K562 (cell line): ENCODE measurements at regions not wholly inside any gene's neighbourhood (a gene's known extent, or its start where the extent isn't known, plus 50 kb on each side); places are given as distances from the start of the nearest gene placed in this dataset.

Source experiments
- ATAC-seq: fragments of 200-7000 bp; cut with Tn5 transposase; 3 replicates; pipeline ENCODE4 v1.9.1; 2020; ENCODE audit warnings: moderate library complexity
- BruUV-seq: library from RNA; stranded (reverse); fragments of 400-500 nt; replicated peaks from 2 replicates; lab custom pipeline; 2021; lab: Mats Ljungman, UMichigan
- CTCF ChIA-PET: fragments of 300-600 bp; formaldehyde crosslinking; extraction: SDS; loops from one replicate; lab custom pipeline; 2021; ENCODE audit warnings: low intra/inter-chr PET ratio; lab: Yijun Ruan, JAX
- POLR2A ChIA-PET: fragments of 300-600, 350-650 bp; sonication (Branson Sonifier 250); formaldehyde crosslinking; extraction: SDS; loops from one replicate; lab custom pipeline; 2021; ENCODE audit warnings: antibody characterized with exemption, inconsistent platforms; lab: Yijun Ruan, JAX
- DNase-seq, 4 experiments: peaks; one replicate each; pipeline versions ENCODE4 v3.0.0 to v3.0.0-alpha.2; 2011 to 2018; ENCODE audit warnings: low spot score in 3 of 4, mixed read lengths in 3 of 4; ENCODE audit errors: extremely low read depth in 1 of 4
- FAIRE-seq: peaks from 2 replicates; lab custom pipeline; 2011; peaks lifted over from hg19 to GRCh38; lab: Jason Lieb, UNC
- H2AFZ ChIP-seq: 2 replicates; pipeline ENCODE4 v1.6.0; 2011; ENCODE audit warnings: low read depth, low read length, control low read depth, inconsistent platforms
- H3K27ac ChIP-seq: fragments of 200-600 bp; 3 replicates; pipeline ENCODE4 v1.8.0; 2011; ENCODE audit warnings: low read depth, mild to moderate bottlenecking, control low read depth, inconsistent platforms, low read length, moderate library complexity, mixed read lengths; ENCODE audit errors: extremely low read depth
- H3K27me3 ChIP-seq, 2 experiments: fragments of 300-600 bp in 1 of 2; 2 replicates in 1 of 2; 3 replicates in 1 of 2; pipeline versions ENCODE4 v1.6.0 to v1.8.0; 2011; ENCODE audit warnings: inconsistent platforms in 2 of 2, low read length in 2 of 2, mild to moderate bottlenecking in 1 of 2, mixed read lengths in 1 of 2, moderate library complexity in 1 of 2; ENCODE audit not compliant: control insufficient read depth in 2 of 2, insufficient read depth in 2 of 2
- H3K36me3 ChIP-seq: fragments of 300-600 bp; 3 replicates; pipeline ENCODE4 v1.8.0; 2011; ENCODE audit warnings: mild to moderate bottlenecking, low read length, inconsistent platforms; ENCODE audit not compliant: control insufficient read depth, insufficient read depth
- H3K4me1 ChIP-seq, 2 experiments: fragments of 200-600 bp in 1 of 2; replicated peaks in 1 of 2; 2 replicates in 1 of 2; 3 replicates in 1 of 2; pipeline versions ENCODE4 v1.5.1 to v1.8.0; 2011; ENCODE audit warnings: inconsistent platforms in 2 of 2, low read length in 2 of 2, mild to moderate bottlenecking in 1 of 2, mixed read lengths in 1 of 2, moderate library complexity in 1 of 2; ENCODE audit not compliant: control insufficient read depth in 2 of 2, insufficient read depth in 2 of 2
- H3K4me2 ChIP-seq: 2 replicates; pipeline ENCODE4 v1.6.1; 2011; ENCODE audit warnings: low read length, control low read depth, inconsistent platforms, mixed read lengths; ENCODE audit not compliant: insufficient read depth
- H3K4me3 ChIP-seq: fragments of 200-600 bp; sonication (generic), shearing (Covaris generic); 2 replicates; pipeline ENCODE4 v1.5.1; 2016; ENCODE audit warnings: control low read depth, inconsistent platforms
- H3K79me2 ChIP-seq: fragments of 200-600 bp; 3 replicates; pipeline ENCODE4 v1.8.0; 2011; ENCODE audit warnings: low read length, inconsistent platforms; ENCODE audit not compliant: control insufficient read depth, insufficient read depth
- H3K9ac ChIP-seq, 2 experiments: 2 replicates each; pipeline versions ENCODE4 v1.6.0 to v1.6.1; 2011; ENCODE audit warnings: low read depth in 2 of 2, low read length in 2 of 2, control low read depth in 1 of 2, inconsistent platforms in 1 of 2, mild to moderate bottlenecking in 1 of 2, mixed read lengths in 1 of 2; ENCODE audit not compliant: insufficient read depth in 1 of 2
- H3K9me1 ChIP-seq: one replicate; pipeline ENCODE4 v1.6.0; 2011; ENCODE audit warnings: inconsistent platforms, mild to moderate bottlenecking, low read length, moderate library complexity; ENCODE audit not compliant: control insufficient read depth, insufficient read depth
- H3K9me3 ChIP-seq: replicated peaks from 2 replicates; pipeline ENCODE4 v1.5.1; 2011; ENCODE audit warnings: low read depth, low read length, inconsistent platforms; ENCODE audit not compliant: control insufficient read depth, insufficient read depth
- H4K20me1 ChIP-seq: replicated peaks from 2 replicates; pipeline ENCODE4 v1.6.1; 2011; ENCODE audit warnings: low read length, inconsistent platforms, mixed read lengths; ENCODE audit not compliant: control insufficient read depth, insufficient read depth
- CC2D1A ChIP-seq: fragments of 450-650 bp; IDR thresholded peaks from 2 replicates; pipeline ENCODE4 v1.6.1; 2017; ENCODE audit warnings: mild to moderate bottlenecking
- ELF4 ChIP-seq: fragments of 450-650 bp; formaldehyde crosslinking; IDR thresholded peaks from 2 replicates; pipeline ENCODE4 v1.4.0; 2022; ENCODE audit warnings: missing genetic modification characterization
- NCOA4 ChIP-seq: fragments of 450-650 bp; IDR thresholded peaks from 2 replicates; pipeline ENCODE4 v1.6.1; 2018; ENCODE audit warnings: mild to moderate bottlenecking; ENCODE audit not compliant: partially characterized antibody
- NR2F6 ChIP-seq: fragments of 450-650 bp; formaldehyde crosslinking; IDR thresholded peaks from 2 replicates; pipeline ENCODE4 v1.4.0; 2020; ENCODE audit warnings: mild to moderate bottlenecking
- PCBP2 ChIP-seq: fragments of 200-400 bp; formaldehyde crosslinking; IDR thresholded peaks from 2 replicates; pipeline ENCODE4 v1.6.1; 2018; ENCODE audit warnings: low read length, low read depth, mild to moderate bottlenecking, moderate library complexity; ENCODE audit not compliant: poor library complexity, severe bottlenecking
- SMARCC2 ChIP-seq: fragments of 450-650 bp; IDR thresholded peaks from 2 replicates; pipeline ENCODE4 v1.6.1; 2017; ENCODE audit warnings: antibody characterized with exemption, moderate library complexity, mild to moderate bottlenecking, low read depth
- TAL1 ChIP-seq: fragments of 450-650 bp; IDR thresholded peaks from 2 replicates; pipeline ENCODE4 v1.6.1; 2016; ENCODE audit warnings: mild to moderate bottlenecking
- ZNF143 ChIP-seq: sonication (generic); formaldehyde crosslinking; IDR thresholded peaks from 2 replicates; pipeline ENCODE4 v1.9.0; 2022; ENCODE audit warnings: mild to moderate bottlenecking, missing genetic modification reagents
- ZNF507 ChIP-seq: conservative IDR thresholded peaks from 2 replicates; pipeline ENCODE4 v1.6.1; 2017; ENCODE audit warnings: missing genetic modification characterization, missing compliant biosample characterization
- ZNF551 ChIP-seq: fragments of 250-450 bp; sonication (Bioruptor Pico); IDR thresholded peaks from 2 replicates; pipeline ENCODE4 v1.5.0; 2021; ENCODE audit warnings: mild to moderate bottlenecking, moderate library complexity
- WGBS: fragments of 100-300 bp; shearing (Covaris generic); methylation state at CpG from one replicate; pipeline ENCODE4 v1.1.6; 2016; ENCODE audit warnings: low coverage, mixed read lengths; ENCODE audit not compliant: insufficient coverage; ENCODE audit errors: missing lambda C conversion rate; 5-methylcytosine and 5-hydroxymethylcytosine counted together
- in situ Hi-C: fragments of 300-500 bp; cut with MboI; formaldehyde crosslinking; loops from 4 replicates; pipeline ENCODE4 v1.15.0; 2018; ENCODE audit warnings: inconsistent platforms, mixed read lengths
- intact Hi-C: fragments of 100-400 bp; cut with micrococcal nuclease; formaldehyde crosslinking; loops from 2 replicates; pipeline ENCODE4 v1.14.2; 2022
- TF ChIP-seq, protein P1 (sequence below): fragments of 450-650 bp; conservative IDR thresholded peaks from 2 replicates; pipeline ENCODE4 v1.6.1; 2016; ENCODE audit warnings: missing genetic modification characterization, low read depth, mild to moderate bottlenecking, missing compliant biosample characterization, moderate library complexity
- TF ChIP-seq, protein P2 (sequence below): IDR thresholded peaks from 2 replicates; pipeline ENCODE4 v1.6.1; 2011; ENCODE audit not compliant: insufficient read length; ENCODE audit errors: extremely low read depth
- TF ChIP-seq, protein P3 (sequence below): fragments of 450-650 bp; IDR thresholded peaks from 2 replicates; pipeline ENCODE4 v1.6.1; 2014; ENCODE audit warnings: low read depth, mild to moderate bottlenecking, moderate library complexity, borderline replicate concordance
- TF ChIP-seq, protein P4 (sequence below): fragments of 250-450 bp; sonication (Bioruptor Pico); IDR thresholded peaks from 2 replicates; pipeline ENCODE4 v1.8.0; 2022; ENCODE audit warnings: inconsistent platforms

DNA sequence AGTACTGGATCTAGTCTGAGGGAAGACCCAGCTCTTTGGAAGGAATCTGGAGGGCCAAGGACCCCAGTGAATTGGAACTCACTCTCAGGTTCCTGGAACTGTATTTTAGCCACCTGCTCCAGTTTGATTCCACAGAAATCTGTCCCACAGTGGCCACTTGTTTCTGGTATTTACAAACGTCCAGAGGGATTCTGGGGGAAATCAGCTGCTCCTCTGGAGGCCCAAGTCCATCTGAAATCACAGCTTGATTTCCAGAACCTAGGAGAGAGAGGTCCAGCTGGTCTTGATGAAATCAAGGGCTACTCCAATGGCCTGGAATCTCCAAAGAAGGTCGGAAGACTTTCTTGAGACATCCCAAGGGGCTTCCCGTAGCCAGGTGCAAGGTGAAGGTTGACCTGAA lies 132.3 kb upstream of the UMPS start (continued):
- TF ChIP-seq NR2F6 (CRISPR knock-in tag) (no peak), ELF4 (CRISPR knock-in tag) (no peak), ZNF143 (CRISPR knock-in tag) (no peak), CC2D1A (no peak), NCOA4 (no peak), SMARCC2 (no peak), ZNF507 (tag) (no peak), TAL1 (no peak)
- TF ChIP-seq, protein P1, sequence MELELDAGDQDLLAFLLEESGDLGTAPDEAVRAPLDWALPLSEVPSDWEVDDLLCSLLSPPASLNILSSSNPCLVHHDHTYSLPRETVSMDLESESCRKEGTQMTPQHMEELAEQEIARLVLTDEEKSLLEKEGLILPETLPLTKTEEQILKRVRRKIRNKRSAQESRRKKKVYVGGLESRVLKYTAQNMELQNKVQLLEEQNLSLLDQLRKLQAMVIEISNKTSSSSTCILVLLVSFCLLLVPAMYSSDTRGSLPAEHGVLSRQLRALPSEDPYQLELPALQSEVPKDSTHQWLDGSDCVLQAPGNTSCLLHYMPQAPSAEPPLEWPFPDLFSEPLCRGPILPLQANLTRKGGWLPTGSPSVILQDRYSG = no peak
- TF ChIP-seq, protein P2, sequence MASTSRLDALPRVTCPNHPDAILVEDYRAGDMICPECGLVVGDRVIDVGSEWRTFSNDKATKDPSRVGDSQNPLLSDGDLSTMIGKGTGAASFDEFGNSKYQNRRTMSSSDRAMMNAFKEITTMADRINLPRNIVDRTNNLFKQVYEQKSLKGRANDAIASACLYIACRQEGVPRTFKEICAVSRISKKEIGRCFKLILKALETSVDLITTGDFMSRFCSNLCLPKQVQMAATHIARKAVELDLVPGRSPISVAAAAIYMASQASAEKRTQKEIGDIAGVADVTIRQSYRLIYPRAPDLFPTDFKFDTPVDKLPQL = no peak
- TF ChIP-seq, all 486 proteins: peak for 0

DNA sequence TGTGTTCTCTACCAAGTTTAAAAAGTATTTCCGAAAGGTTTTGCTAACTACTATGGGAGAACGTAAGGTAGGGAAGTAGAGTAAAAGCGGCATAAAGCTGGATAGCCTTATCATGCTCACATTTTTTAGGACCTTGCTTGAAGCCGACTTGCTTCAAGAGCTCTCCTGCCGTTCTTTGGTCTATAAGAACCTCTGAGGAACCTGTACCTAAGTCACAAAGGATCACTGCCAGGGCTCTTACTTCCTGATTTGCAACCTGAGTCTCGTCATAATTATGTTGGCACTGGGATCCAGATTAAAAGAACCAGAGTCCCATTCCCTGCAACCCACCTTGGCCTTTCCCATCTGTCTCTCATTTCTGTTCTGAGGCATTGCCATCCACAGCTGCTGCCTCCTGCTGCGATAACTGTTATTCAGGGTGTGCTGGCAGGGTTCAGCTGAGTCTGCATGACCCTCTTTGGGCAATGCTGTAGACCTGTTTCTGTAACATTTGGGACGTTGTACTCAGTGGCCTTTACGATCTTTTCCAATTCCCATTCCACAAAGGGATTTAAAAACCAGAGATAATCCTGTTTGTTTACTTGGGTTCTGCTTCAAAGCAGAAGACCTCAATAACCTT lies 131.0 kb upstream of the UMPS start:
- H3K27ac ChIP-seq = no peak overlapping the region
- POLR2A ChIA-PET = no interaction called here

More for the DNA sequence above, 131.0 kb upstream of the UMPS start:
- TF ChIP-seq, protein P3, sequence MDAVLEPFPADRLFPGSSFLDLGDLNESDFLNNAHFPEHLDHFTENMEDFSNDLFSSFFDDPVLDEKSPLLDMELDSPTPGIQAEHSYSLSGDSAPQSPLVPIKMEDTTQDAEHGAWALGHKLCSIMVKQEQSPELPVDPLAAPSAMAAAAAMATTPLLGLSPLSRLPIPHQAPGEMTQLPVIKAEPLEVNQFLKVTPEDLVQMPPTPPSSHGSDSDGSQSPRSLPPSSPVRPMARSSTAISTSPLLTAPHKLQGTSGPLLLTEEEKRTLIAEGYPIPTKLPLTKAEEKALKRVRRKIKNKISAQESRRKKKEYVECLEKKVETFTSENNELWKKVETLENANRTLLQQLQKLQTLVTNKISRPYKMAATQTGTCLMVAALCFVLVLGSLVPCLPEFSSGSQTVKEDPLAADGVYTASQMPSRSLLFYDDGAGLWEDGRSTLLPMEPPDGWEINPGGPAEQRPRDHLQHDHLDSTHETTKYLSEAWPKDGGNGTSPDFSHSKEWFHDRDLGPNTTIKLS = no peak
- TF ChIP-seq, protein P4, sequence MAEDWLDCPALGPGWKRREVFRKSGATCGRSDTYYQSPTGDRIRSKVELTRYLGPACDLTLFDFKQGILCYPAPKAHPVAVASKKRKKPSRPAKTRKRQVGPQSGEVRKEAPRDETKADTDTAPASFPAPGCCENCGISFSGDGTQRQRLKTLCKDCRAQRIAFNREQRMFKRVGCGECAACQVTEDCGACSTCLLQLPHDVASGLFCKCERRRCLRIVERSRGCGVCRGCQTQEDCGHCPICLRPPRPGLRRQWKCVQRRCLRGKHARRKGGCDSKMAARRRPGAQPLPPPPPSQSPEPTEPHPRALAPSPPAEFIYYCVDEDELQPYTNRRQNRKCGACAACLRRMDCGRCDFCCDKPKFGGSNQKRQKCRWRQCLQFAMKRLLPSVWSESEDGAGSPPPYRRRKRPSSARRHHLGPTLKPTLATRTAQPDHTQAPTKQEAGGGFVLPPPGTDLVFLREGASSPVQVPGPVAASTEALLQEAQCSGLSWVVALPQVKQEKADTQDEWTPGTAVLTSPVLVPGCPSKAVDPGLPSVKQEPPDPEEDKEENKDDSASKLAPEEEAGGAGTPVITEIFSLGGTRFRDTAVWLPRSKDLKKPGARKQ (CRISPR knock-in tag) = no peak
- TF ChIP-seq ZNF551 = no peak
- TF ChIP-seq PCBP2 = no peak
- H3K9ac ChIP-seq = no peak overlapping the region
- H3K4me2 ChIP-seq = no peak overlapping the region
- H2AFZ ChIP-seq = no peak overlapping the region
- BruUV-seq = no TSS peak
- no peaks in the 10 kb centered on the region for H3K9me3 ChIP-seq
- H3K79me2 ChIP-seq = 0 out of 3 replicates have a peak, but pooled peaks cover 2% of the 10 kb centered on the region
- H3K4me1 ChIP-seq = peaks cover 0 to 2% of the 10 kb centered on the region in 2 experiments; a peak in 3 of 5 replicates
- in situ Hi-C loops (no loop called here), intact Hi-C loops (no loop called here)
- 67% methylated on average over 9 of the region's 9 CpGs for WGBS
- no peaks in the 10 kb centered on the region for H3K27me3 ChIP-seq
- DNase-seq (no peak), FAIRE-seq (no peak), ATAC-seq (no peak)
- no peaks in the 10 kb centered on the region for H3K36me3 ChIP-seq
- no peaks in the 10 kb centered on the region for H3K9me1 ChIP-seq
- CTCF ChIA-PET = no interaction called here
- H3K4me3 ChIP-seq = no peak overlapping the region
- no peaks in the 10 kb centered on the region for H4K20me1 ChIP-seq
